ENCODE measurements at regions not wholly inside any gene's neighbourhood (a gene's known extent, or its start where the extent isn't known, plus 50 kb on each side); places are given as distances from the start of the nearest gene placed in this dataset.

DNA sequence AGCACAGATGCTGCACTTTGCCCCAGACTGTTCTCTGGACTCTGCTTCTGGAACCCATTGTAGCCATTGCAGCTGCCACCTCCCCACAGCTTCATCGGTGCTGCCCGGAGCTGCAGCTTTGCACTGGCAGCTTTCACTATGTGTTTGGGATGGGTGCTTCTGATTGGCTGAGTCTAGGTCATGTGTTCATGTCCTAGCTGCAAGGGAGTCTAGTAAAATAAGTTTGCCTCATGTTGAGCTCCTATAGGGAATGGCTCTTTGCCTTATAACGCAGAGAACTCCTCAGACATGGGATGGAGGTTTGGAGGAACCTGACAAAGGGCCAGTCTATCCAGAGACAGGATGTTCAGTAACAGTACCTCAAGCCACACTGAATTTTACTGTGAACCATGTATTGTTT lies 268.0 kb downstream of the BMP7 start:
- no peak for DNase-seq
- Mint-ChIP-seq H3K27ac (ENCODE audit: unreplicated experiment) (no peak overlapping the region), H3K4me1 (ENCODE audit: low read depth, unreplicated experiment) (peaks cover 3% of the 10 kb centered on the region), H3K36me3 (ENCODE audit: unreplicated experiment) (peaks cover 6% of the 10 kb centered on the region), H3K27me3 (ENCODE audit: unreplicated experiment) (no peaks in the 10 kb centered on the region), H3K4me3 (ENCODE audit: unreplicated experiment) (no peak overlapping the region), H3K9me3 (ENCODE audit: unreplicated experiment) (peaks cover 4% of the 10 kb centered on the region)
- TF ChIP-seq, protein P1, sequence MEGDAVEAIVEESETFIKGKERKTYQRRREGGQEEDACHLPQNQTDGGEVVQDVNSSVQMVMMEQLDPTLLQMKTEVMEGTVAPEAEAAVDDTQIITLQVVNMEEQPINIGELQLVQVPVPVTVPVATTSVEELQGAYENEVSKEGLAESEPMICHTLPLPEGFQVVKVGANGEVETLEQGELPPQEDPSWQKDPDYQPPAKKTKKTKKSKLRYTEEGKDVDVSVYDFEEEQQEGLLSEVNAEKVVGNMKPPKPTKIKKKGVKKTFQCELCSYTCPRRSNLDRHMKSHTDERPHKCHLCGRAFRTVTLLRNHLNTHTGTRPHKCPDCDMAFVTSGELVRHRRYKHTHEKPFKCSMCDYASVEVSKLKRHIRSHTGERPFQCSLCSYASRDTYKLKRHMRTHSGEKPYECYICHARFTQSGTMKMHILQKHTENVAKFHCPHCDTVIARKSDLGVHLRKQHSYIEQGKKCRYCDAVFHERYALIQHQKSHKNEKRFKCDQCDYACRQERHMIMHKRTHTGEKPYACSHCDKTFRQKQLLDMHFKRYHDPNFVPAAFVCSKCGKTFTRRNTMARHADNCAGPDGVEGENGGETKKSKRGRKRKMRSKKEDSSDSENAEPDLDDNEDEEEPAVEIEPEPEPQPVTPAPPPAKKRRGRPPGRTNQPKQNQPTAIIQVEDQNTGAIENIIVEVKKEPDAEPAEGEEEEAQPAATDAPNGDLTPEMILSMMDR (IDR thresholded peaks at IDR 0.05; ENCODE audit: partially characterized antibody, unreplicated experiment), result no peak

DNA sequence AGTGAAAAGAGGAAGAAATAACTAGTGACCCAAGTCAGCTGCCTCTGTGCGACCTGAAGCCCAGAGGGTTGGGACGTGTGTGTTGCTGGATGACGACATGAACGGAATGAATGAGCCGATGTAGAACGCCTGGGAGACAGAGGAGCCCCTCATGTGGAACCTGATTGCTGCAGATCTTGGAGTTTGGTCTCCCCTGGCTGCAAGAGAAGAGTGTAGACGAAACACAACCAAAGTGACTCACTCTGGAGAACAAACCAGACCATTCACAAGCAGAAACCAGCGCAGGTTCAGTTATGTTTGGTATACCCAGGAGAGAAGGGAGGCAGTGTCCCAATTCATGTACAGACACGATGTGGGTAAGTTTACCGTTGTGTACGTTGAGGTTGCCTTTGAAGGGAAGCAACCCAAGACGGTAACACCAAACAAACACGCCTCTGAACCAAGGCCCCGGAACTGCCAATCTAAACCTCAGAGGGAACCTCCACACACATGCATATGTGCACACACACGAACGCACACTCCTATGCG lies 265.9 kb downstream of the BMP7 start:
- H3K27me3 Mint-ChIP-seq (ENCODE audit: unreplicated experiment), result peaks cover 3% of the 10 kb centered on the region
- TF ChIP-seq, protein P1 (IDR thresholded peaks at IDR 0.05; ENCODE audit: partially characterized antibody, unreplicated experiment), result no peak
- DNase-seq, result no peak
- H3K9me3 Mint-ChIP-seq (ENCODE audit: unreplicated experiment), result peaks cover 4% of the 10 kb centered on the region
- peaks cover 6% of the 10 kb centered on the region for H3K36me3 Mint-ChIP-seq (ENCODE audit: unreplicated experiment)
- H3K4me3 Mint-ChIP-seq (ENCODE audit: unreplicated experiment), result no peak overlapping the region
- no peak overlapping the region for H3K27ac Mint-ChIP-seq (ENCODE audit: unreplicated experiment)
- H3K4me1 Mint-ChIP-seq (ENCODE audit: low read depth, unreplicated experiment), result peaks cover 2% of the 10 kb centered on the region

DNA sequence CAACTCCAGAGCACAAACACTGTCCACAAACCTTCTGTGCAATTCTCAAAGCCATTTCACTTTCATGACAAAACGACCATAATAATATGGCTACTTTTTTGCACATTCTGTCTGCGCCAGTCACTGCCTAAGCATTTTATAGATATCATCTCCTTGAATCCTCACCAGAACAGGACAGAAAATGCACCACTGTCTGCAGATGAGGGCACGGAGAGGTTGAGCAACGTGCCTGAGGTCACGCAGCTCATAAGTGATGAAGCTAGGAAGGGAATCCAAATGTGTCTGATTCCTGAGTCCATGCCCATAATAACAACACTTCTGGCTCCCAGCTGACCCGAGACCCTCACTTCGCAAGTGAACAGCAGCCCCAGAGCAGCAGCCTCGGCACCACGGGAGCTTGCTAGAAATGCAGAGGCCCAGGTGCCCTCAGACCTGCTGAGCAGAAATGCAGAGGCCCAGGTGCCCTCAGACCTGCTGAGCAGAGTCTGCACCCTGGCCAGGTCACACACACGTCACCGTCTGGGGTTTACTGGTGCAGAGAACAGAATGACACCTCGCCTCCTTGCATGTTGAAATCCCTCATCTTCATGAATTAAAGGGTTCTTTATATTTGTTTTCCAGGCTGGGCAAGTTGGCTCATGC lies 265.2 kb downstream of the BMP7 start:
- no peak for DNase-seq
- Mint-ChIP-seq H3K9me3 (ENCODE audit: unreplicated experiment) (peaks cover 4% of the 10 kb centered on the region), H3K4me1 (ENCODE audit: low read depth, unreplicated experiment) (peaks cover 2% of the 10 kb centered on the region), H3K36me3 (ENCODE audit: unreplicated experiment) (peaks cover 6% of the 10 kb centered on the region), H3K27ac (ENCODE audit: unreplicated experiment) (no peak overlapping the region), H3K4me3 (ENCODE audit: unreplicated experiment) (no peak overlapping the region), H3K27me3 (ENCODE audit: unreplicated experiment) (peaks cover 3% of the 10 kb centered on the region)
- TF ChIP-seq, protein P1 (IDR thresholded peaks at IDR 0.05; ENCODE audit: partially characterized antibody, unreplicated experiment), result no peak

DNA sequence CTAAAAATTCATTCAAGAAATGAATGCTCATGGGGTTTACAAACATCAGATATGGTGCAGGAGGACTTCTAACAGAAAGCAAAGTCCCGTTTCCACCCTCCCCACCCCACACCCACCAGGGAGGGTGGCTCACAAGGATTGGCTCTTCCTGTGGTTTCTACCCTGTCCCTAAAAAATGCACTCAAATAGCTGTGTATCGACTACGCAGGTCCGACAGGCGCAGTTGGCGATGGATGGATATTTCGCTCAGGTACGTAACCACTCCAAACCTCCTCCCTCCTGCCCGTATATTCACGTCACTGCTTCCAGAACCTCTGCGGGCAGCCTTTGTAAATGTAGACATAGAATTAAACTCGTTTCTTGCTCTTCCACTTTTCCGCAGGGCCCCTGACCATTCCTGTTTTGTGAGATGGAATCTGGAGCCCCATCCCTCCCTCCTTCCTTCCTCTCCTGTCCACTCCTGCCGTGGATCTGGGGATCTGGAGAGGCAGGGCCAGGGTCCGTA lies 264.3 kb downstream of the BMP7 start:
- TF ChIP-seq, protein P1 (IDR thresholded peaks at IDR 0.05; ENCODE audit: partially characterized antibody, unreplicated experiment), result no peak
- peaks cover 3% of the 10 kb centered on the region for H3K27me3 Mint-ChIP-seq (ENCODE audit: unreplicated experiment)
- DNase-seq, result no peak
- H3K4me1 Mint-ChIP-seq (ENCODE audit: low read depth, unreplicated experiment), result peaks cover 8% of the 10 kb centered on the region
- peaks cover 2% of the 10 kb centered on the region for H3K9me3 Mint-ChIP-seq (ENCODE audit: unreplicated experiment)
- H3K27ac Mint-ChIP-seq (ENCODE audit: unreplicated experiment), result no peak overlapping the region
- no peak overlapping the region for H3K4me3 Mint-ChIP-seq (ENCODE audit: unreplicated experiment)
- H3K36me3 Mint-ChIP-seq (ENCODE audit: unreplicated experiment), result peaks cover 6% of the 10 kb centered on the region

DNA sequence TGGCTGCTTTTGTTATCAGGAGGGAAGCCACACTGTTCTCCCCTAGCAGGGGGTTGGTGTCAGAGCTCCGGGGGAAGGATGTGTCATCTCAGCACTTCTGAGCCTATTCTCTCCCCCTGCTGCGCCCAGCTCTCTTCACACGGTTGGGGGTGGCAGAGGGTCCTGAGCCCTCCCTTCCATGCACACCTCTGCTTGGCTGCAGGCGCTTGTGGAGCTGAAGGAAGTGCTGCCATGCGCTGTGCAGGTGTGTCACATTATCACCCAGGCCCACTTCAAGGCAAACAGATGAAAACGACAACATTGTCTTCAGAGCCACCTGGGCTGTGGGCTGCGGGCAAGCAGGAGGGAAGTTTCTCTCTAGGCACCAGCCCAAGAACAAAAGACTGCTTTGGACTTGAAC lies 263.4 kb downstream of the BMP7 start:
- TF ChIP-seq, protein P1 (IDR thresholded peaks at IDR 0.05; ENCODE audit: partially characterized antibody, unreplicated experiment), result no peak
- Mint-ChIP-seq H3K27me3 (ENCODE audit: unreplicated experiment) (peaks cover 3% of the 10 kb centered on the region), H3K4me3 (ENCODE audit: unreplicated experiment) (no peak overlapping the region), H3K36me3 (ENCODE audit: unreplicated experiment) (peaks cover 6% of the 10 kb centered on the region), H3K9me3 (ENCODE audit: unreplicated experiment) (peaks cover 2% of the 10 kb centered on the region), H3K4me1 (ENCODE audit: low read depth, unreplicated experiment) (peaks cover 14% of the 10 kb centered on the region), H3K27ac (ENCODE audit: unreplicated experiment) (no peak overlapping the region)
- DNase-seq, result no peak

Measured in glutamatergic neuron (in vitro differentiated cells).